ENCODE measurements at regions not wholly inside any gene's neighbourhood (a gene's known extent, or its start where the extent isn't known, plus 50 kb on each side); places are given as distances from the start of the nearest gene placed in this dataset.

DNA sequence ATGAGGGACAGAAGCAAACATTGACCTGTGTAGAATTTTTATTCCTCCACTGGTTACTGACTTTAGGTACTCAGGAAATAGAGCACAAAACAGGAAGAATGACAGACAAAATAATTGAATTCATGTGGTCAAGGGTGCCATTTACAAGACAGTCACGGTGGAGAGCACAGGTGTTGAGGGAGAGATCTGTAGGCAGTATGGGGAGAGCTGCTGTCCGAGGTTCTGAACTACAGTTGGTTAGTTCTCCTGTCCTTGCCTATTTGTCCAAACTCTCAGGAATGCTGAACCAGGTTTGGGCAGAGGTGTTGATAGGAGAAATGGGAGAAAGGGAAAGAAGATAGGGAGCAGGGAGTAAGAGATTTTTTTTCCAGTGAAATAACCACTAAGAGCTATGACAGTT lies 178.5 kb upstream of the ZBTB20 start:
- TF ChIP-seq, protein P1, sequence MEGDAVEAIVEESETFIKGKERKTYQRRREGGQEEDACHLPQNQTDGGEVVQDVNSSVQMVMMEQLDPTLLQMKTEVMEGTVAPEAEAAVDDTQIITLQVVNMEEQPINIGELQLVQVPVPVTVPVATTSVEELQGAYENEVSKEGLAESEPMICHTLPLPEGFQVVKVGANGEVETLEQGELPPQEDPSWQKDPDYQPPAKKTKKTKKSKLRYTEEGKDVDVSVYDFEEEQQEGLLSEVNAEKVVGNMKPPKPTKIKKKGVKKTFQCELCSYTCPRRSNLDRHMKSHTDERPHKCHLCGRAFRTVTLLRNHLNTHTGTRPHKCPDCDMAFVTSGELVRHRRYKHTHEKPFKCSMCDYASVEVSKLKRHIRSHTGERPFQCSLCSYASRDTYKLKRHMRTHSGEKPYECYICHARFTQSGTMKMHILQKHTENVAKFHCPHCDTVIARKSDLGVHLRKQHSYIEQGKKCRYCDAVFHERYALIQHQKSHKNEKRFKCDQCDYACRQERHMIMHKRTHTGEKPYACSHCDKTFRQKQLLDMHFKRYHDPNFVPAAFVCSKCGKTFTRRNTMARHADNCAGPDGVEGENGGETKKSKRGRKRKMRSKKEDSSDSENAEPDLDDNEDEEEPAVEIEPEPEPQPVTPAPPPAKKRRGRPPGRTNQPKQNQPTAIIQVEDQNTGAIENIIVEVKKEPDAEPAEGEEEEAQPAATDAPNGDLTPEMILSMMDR (IDR thresholded peaks at IDR 0.05): no peak
- no peak for TF ChIP-seq POLR2A (IDR thresholded peaks at IDR 0.05)
- TF ChIP-seq POLR2AphosphoS5 (IDR thresholded peaks at IDR 0.05): no peak
